ENCODE measurements at regions not wholly inside any gene's neighbourhood (a gene's known extent, or its start where the extent isn't known, plus 50 kb on each side); places are given as distances from the start of the nearest gene placed in this dataset.

- TF ChIP-seq, protein P1, sequence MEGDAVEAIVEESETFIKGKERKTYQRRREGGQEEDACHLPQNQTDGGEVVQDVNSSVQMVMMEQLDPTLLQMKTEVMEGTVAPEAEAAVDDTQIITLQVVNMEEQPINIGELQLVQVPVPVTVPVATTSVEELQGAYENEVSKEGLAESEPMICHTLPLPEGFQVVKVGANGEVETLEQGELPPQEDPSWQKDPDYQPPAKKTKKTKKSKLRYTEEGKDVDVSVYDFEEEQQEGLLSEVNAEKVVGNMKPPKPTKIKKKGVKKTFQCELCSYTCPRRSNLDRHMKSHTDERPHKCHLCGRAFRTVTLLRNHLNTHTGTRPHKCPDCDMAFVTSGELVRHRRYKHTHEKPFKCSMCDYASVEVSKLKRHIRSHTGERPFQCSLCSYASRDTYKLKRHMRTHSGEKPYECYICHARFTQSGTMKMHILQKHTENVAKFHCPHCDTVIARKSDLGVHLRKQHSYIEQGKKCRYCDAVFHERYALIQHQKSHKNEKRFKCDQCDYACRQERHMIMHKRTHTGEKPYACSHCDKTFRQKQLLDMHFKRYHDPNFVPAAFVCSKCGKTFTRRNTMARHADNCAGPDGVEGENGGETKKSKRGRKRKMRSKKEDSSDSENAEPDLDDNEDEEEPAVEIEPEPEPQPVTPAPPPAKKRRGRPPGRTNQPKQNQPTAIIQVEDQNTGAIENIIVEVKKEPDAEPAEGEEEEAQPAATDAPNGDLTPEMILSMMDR (conservative IDR thresholded peaks at IDR 0.05; ENCODE audit: low read depth, low read length): no peak
- no peak for DNase-seq (ENCODE audit: low read depth)
- no peak overlapping the region for H3K4me3 ChIP-seq (ENCODE audit: low read depth, low read length)
Observed at GRCh38 chr10:128922172-128922571, 544.9 kb upstream of the MGMT start.

GRCh38 chr10:128922619-128923196 is 544.3 kb upstream of the MGMT start:
- TF ChIP-seq, protein P1 (conservative IDR thresholded peaks at IDR 0.05; ENCODE audit: low read depth, low read length): no peak
- no peak overlapping the region for H3K4me3 ChIP-seq (ENCODE audit: low read depth, low read length)
- no peak for DNase-seq (ENCODE audit: low read depth)

DNA sequence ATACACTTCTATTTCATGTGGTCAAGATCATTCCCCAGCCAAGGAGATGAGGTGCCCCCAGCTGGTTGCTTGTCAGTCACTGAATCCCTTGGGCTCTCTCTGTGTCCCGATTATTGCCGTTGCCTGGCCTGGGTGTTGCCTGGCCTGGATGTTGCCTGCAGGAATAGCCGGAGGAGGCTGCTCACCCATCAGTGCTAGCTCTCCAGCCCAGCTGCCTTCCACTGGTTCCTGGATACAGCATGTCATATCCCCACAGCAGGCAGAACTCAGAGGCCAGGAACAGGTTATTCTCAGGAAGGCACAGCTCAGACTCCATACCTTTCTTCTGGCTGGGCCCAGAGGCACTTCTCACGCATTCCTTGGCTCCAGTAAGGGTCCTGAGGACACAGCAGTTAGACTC is 542.1 kb upstream of the MGMT start:
- TF ChIP-seq, protein P1 (conservative IDR thresholded peaks at IDR 0.05; ENCODE audit: low read depth, low read length): no peak
- no peak overlapping the region for H3K4me3 ChIP-seq (ENCODE audit: low read depth, low read length)
- no peak for DNase-seq (ENCODE audit: low read depth)

DNA sequence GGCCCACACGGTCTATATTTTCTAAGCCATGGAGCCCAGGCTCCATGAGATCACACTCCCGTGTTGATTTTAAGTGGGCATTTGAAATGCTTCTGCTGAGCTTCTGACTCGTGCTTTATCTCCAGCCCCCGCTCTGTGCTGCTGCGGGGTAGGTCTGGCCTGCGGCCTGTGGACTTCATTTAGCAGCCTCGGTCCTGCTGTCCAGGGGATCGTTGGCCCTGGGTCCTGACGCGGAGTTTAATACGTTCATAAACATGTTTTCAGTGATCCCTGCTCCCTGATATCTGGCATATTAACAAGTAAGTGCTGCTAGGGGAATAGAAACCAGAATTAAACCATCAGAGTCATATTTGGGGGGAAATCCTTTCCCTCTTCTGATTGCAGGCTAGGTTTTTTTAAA is 540.3 kb upstream of the MGMT start:
- TF ChIP-seq, protein P1 (conservative IDR thresholded peaks at IDR 0.05; ENCODE audit: low read depth, low read length): no peak
- no peak for DNase-seq (ENCODE audit: low read depth)
- no peak overlapping the region for H3K4me3 ChIP-seq (ENCODE audit: low read depth, low read length)

DNA sequence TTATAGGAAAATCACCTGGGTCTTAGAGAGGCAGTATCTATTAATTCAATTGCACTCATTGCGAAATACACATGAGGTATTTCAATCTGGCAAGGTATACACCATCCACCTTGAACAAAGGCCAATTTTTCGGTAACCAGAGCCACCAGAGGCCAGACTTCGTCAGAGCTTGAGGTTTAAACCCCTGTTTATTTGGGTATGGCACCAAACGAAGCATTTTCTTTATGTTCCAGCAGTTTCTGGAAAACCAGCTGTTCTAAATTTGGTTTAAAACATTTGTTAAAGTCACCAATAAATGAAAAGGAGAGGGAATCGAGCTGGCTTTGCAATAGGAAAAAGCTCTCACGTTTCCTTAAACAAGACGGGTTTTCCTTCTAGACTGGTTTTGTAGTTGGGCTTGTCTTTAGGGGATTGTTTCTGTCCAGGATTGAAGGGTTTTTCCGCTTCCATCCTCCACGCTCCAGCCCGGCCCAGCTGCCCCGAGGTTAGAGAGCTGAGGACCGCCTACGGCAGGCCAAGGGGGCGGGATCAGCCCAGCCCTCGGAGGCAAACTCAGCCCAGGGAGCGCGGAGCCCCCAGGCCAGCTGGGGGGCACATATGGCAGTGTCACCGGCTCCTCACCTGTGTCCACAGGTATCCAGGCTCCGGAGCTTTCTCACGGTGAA is 539.4 kb upstream of the MGMT start:
- no peak overlapping the region for H3K4me3 ChIP-seq (ENCODE audit: low read depth, low read length)
- TF ChIP-seq, protein P1 (conservative IDR thresholded peaks at IDR 0.05; ENCODE audit: low read depth, low read length): no peak
- no peak for DNase-seq (ENCODE audit: low read depth)

- H3K4me3 ChIP-seq (ENCODE audit: low read depth, low read length): no peak overlapping the region
- TF ChIP-seq, protein P1 (conservative IDR thresholded peaks at IDR 0.05; ENCODE audit: low read depth, low read length): no peak
- no peak for DNase-seq (ENCODE audit: low read depth)
Observed at GRCh38 chr10:128928231-128928836, 538.7 kb upstream of the MGMT start.
